Skeletal muscle satellite cell (primary cell): ENCODE measurements at regions not wholly inside any gene's neighbourhood (a gene's known extent, or its start where the extent isn't known, plus 50 kb on each side); places are given as distances from the start of the nearest gene placed in this dataset.

Experiments used
- H3K27me3 ChIP-seq: 2 replicates; pipeline ENCODE4 v1.7.0; 2013; ENCODE audit warnings: low read length; ENCODE audit not compliant: control insufficient read depth, insufficient read depth
- H3K36me3 ChIP-seq: 2 replicates; pipeline ENCODE4 v1.7.0; 2013; ENCODE audit warnings: mild to moderate bottlenecking, control low read depth, low read length; ENCODE audit not compliant: insufficient read depth
- H3K4me1 ChIP-seq: 2 replicates; pipeline ENCODE4 v1.7.0; 2013; ENCODE audit warnings: low read length; ENCODE audit not compliant: control insufficient read depth, insufficient read depth
- H3K4me2 ChIP-seq: 2 replicates; pipeline ENCODE4 v1.7.0; 2013; ENCODE audit warnings: mild to moderate bottlenecking, low read length
- H3K4me3 ChIP-seq: 2 replicates; pipeline ENCODE4 v1.7.0; 2013; ENCODE audit warnings: low read length
- H3K9ac ChIP-seq: 2 replicates; pipeline ENCODE4 v1.7.0; 2013; ENCODE audit warnings: mild to moderate bottlenecking, low read depth, low read length, moderate library complexity
- H3K9me3 ChIP-seq: replicated peaks from 2 replicates; pipeline ENCODE4 v1.7.0; 2013; ENCODE audit warnings: mild to moderate bottlenecking, control low read depth, low read length

DNA sequence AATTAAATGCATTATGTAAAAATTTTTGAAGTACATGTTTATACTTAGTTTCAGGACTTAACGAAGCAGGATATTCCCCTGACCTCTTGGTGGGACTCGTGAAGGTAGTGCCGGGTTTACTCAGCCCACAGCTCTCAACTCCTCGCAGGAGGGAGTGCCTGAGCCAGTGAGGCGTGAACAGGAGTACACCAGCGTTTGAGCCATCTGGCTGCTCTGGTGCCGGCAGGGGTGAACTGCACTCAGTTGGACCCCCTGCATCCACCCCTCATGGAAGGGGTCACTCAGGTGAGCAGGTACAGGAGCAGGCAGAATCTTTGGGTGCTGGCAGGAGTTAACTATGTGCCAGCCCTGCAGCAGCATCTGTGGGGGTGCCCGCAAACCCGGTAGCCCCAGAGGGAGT is 625.1 kb upstream of the PCDH15 start:
- Histone ChIP-seq H3K4me3 (no peak overlapping the region), H3K9ac (no peak overlapping the region), H3K9me3 (peaks cover 8% of the 10 kb centered on the region), H3K4me1 (no peaks in the 10 kb centered on the region), H3K27me3 (no peaks in the 10 kb centered on the region), H3K36me3 (no peaks in the 10 kb centered on the region), H3K4me2 (no peak overlapping the region)

DNA sequence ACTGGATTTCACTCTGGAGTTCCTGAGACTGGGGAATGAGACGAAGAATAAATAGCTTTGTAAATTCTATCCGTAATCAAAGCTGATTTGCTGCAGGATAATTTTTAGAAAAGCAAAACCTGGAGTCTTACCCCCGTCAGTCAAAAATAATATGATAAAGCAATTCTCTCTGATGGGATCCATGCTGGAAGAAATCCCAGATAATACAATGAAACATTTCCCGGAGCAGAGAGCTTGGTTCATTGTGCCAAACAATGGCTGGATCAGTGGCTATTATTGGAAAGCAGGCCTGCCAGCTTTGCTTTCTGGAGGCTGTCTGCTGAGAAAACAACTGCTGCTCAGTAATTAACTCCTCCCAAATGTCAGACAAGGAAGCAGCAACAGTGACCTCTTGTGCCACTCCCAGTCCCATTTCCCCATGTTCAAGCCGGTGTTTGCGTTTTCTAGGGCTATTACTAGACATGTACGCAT is 609.4 kb upstream of the PCDH15 start:
- Histone ChIP-seq H3K4me3 (no peak overlapping the region), H3K4me2 (no peak overlapping the region), H3K4me1 (no peaks in the 10 kb centered on the region), H3K36me3 (no peaks in the 10 kb centered on the region), H3K27me3 (no peaks in the 10 kb centered on the region), H3K9me3 (peaks cover 11% of the 10 kb centered on the region), H3K9ac (no peak overlapping the region)

GRCh38 chr10:55404094-55404493 is 603.1 kb upstream of the PCDH15 start:
- H3K9me3 ChIP-seq, result peaks cover 11% of the 10 kb centered on the region
- no peaks in the 10 kb centered on the region for H3K27me3 ChIP-seq
- no peak overlapping the region for H3K4me3 ChIP-seq
- H3K9ac ChIP-seq, result no peak overlapping the region
- H3K4me1 ChIP-seq, result no peaks in the 10 kb centered on the region
- no peaks in the 10 kb centered on the region for H3K36me3 ChIP-seq
- H3K4me2 ChIP-seq, result no peak overlapping the region

- H3K36me3 ChIP-seq, result no peaks in the 10 kb centered on the region
- H3K9me3 ChIP-seq, result no peaks in the 10 kb centered on the region
- H3K9ac ChIP-seq, result no peak overlapping the region
- H3K4me3 ChIP-seq, result no peak overlapping the region
- no peaks in the 10 kb centered on the region for H3K27me3 ChIP-seq
- no peaks in the 10 kb centered on the region for H3K4me1 ChIP-seq
- H3K4me2 ChIP-seq, result no peak overlapping the region
Measured at GRCh38 chr10:55400075-55400849, 599.2 kb upstream of the PCDH15 start.

- Histone ChIP-seq H3K36me3 (no peaks in the 10 kb centered on the region), H3K4me1 (no peaks in the 10 kb centered on the region)
Measured at GRCh38 chr10:55398497-55398882, 597.5 kb upstream of the PCDH15 start.

GRCh38 chr10:55397777-55398496 is 596.9 kb upstream of the PCDH15 start:
- Histone ChIP-seq H3K9ac (no peak overlapping the region), H3K36me3 (no peaks in the 10 kb centered on the region), H3K9me3 (no peaks in the 10 kb centered on the region), H3K27me3 (no peaks in the 10 kb centered on the region), H3K4me1 (no peaks in the 10 kb centered on the region), H3K4me3 (no peak overlapping the region), H3K4me2 (no peak overlapping the region)

More at GRCh38 chr10:55398497-55398882, 597.5 kb upstream of the PCDH15 start:
- Histone ChIP-seq H3K9ac (no peak overlapping the region), H3K27me3 (no peaks in the 10 kb centered on the region), H3K4me3 (no peak overlapping the region), H3K9me3 (no peaks in the 10 kb centered on the region), H3K4me2 (no peak overlapping the region)

DNA sequence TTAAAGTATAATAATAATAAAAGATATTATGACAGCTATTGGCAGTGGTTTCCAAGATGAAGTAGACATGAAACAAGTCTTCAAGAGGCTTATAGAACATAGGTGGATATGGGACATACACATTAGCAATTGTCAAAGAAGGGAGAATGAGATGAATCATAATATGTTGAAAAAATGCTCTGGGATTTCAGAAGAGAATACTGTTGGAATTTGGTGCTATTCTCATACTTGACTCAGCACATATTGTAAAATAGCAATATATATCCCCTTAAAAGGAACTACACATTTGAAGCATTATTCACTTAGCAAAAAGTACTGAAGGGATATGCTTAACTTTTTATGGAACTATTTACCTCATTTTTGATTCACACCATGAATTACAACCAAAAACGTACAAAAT is 577.2 kb upstream of the PCDH15 start:
- H3K27me3 ChIP-seq, result no peaks in the 10 kb centered on the region
- no peaks in the 10 kb centered on the region for H3K4me1 ChIP-seq
- no peaks in the 10 kb centered on the region for H3K9me3 ChIP-seq
- no peak overlapping the region for H3K9ac ChIP-seq
- no peaks in the 10 kb centered on the region for H3K36me3 ChIP-seq
- no peak overlapping the region for H3K4me3 ChIP-seq
- H3K4me2 ChIP-seq, result no peak overlapping the region

DNA sequence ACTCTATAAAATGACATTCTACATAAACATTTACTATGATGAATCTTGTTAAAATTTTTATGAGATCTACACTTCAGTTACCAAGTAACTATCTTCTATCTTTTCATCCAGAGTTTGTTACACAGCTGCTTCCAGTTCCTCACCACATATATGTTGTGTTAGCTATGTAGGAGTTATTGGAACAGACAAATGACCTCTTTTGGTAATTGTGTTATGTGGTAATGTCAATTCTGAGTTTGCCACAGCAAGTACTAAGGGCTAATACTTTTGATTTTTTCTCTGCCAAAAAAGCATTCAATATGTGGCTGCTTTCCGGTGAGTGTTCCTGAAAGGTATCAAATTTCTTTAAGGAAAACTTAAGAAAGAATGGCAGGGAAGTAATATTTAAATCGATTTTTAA is 573.9 kb upstream of the PCDH15 start:
- no peaks in the 10 kb centered on the region for H3K9me3 ChIP-seq
- no peaks in the 10 kb centered on the region for H3K27me3 ChIP-seq
- no peaks in the 10 kb centered on the region for H3K36me3 ChIP-seq
- no peak overlapping the region for H3K4me2 ChIP-seq
- H3K9ac ChIP-seq, result no peak overlapping the region
- H3K4me1 ChIP-seq, result no peaks in the 10 kb centered on the region
- no peak overlapping the region for H3K4me3 ChIP-seq

DNA sequence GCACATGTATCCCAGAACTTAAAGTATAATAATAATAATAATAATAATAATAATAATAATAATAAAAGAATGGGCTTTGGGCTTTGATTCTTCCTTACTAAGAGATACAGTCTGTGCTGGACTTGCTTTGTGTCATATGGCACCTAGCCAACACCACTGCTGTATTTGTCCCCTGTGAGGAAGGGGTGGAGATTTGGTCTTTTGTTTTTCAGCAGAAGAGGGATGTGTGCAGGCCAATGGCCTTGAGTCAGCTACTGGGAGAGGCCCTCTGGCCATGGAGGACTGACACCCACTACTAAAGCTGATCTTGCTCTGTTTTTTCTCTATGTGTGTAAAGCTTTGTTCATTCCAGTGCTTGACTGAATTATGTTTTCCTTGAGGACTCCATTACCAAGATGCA is 573.0 kb upstream of the PCDH15 start:
- no peak overlapping the region for H3K9ac ChIP-seq
- no peaks in the 10 kb centered on the region for H3K27me3 ChIP-seq
- H3K9me3 ChIP-seq, result no peaks in the 10 kb centered on the region
- no peaks in the 10 kb centered on the region for H3K36me3 ChIP-seq
- no peak overlapping the region for H3K4me3 ChIP-seq
- no peaks in the 10 kb centered on the region for H3K4me1 ChIP-seq
- no peak overlapping the region for H3K4me2 ChIP-seq

GRCh38 chr10:55369670-55370420 is 568.8 kb upstream of the PCDH15 start:
- no peaks in the 10 kb centered on the region for H3K4me1 ChIP-seq
- no peaks in the 10 kb centered on the region for H3K9me3 ChIP-seq
- no peak overlapping the region for H3K4me3 ChIP-seq
- H3K4me2 ChIP-seq, result no peak overlapping the region
- no peaks in the 10 kb centered on the region for H3K36me3 ChIP-seq
- H3K27me3 ChIP-seq, result no peaks in the 10 kb centered on the region
- no peak overlapping the region for H3K9ac ChIP-seq

GRCh38 chr10:55368467-55368866 is 567.4 kb upstream of the PCDH15 start:
- Histone ChIP-seq H3K36me3 (no peaks in the 10 kb centered on the region), H3K4me2 (no peak overlapping the region), H3K27me3 (no peaks in the 10 kb centered on the region), H3K9me3 (no peaks in the 10 kb centered on the region), H3K9ac (no peak overlapping the region), H3K4me1 (no peaks in the 10 kb centered on the region), H3K4me3 (no peak overlapping the region)
